RPMI7951 (cell line): ENCODE measurements at regions not wholly inside any gene's neighbourhood (a gene's known extent, or its start where the extent isn't known, plus 50 kb on each side); places are given as distances from the start of the nearest gene placed in this dataset.

Experiments
- DNase-seq: peaks from one replicate; pipeline ENCODE4 v3.0.0-alpha.2; 2012; ENCODE audit warnings: low read depth

DNA sequence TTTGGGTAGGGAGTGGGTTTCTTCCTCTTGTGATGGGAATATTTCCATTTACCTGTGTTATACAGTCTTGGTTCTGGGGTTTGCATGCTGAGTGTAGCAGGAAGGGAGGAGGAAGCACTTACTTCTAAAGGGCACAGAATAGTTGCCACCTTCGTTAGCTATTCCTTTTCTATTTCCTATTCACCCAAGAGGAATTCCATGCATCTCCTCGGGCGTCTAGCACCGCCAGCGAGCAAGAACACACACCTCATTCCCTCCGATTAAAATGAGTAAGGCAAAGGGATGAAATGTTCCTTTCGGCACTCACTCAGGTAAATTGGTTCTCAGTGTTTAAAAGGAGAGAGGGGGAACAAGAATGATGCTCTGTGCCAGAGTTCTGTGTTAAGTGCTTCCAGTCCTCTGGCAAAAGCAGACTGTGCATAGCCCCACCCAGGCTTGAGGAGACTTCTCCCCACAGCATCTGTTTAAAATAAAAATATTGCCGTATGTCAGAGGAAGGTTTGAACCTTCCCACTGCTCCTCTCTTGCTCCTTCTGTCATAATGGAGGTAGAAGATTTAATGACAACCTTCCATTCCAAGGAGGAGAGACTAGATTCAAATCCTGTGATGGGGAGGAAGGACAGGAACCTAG, 351.4 kb downstream of the PTTG2 start:
- no peak for DNase-seq

DNA sequence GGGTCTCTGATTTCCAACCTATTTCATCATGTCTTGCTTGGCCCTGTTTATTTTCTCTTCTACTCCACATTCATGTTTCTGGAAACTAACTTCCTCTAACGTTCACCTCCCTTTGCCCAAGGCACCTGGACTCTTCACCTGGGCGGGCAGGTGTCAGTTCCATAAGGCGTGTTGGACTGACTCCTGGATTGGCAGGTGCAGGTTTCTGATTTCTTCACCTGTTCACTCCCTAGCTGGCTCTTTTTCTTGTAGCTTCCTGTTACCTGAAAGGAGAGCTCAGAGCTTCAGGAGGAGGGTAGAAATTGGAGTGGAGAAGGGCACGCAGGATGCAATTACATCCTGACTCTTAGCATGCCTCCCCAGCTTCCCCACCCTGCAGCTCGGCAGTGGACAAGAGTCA, 350.8 kb upstream of the KLF3 start:
- no peak for DNase-seq

DNA sequence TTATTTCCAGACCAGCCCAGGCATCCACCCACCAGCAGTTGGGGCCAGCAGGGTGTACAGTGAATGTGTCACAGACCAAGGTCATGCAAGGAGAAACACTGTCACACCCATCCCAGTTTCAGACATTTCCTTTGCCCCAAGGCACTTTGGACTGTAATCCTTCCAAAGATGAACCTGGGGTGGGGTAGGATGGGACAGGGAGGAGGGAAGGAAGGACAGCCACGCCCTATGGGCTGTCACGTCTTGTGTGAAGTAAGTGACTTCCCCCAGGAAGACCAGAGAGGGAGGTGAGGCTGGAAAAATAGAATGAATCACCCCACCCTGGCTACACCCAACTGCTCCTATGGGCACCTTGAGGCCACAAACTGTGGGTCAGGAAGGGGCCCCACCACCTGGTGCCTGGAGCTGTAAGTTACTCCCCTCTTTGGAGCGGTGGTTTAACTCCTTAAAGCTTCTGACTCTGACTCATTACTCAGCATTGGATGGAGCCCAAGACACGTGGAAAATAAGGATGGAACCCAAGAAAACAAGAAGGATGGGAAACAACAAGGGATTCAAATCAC, 349.9 kb upstream of the KLF3 start:
- peak; percentile 96 for DNase-seq

DNA sequence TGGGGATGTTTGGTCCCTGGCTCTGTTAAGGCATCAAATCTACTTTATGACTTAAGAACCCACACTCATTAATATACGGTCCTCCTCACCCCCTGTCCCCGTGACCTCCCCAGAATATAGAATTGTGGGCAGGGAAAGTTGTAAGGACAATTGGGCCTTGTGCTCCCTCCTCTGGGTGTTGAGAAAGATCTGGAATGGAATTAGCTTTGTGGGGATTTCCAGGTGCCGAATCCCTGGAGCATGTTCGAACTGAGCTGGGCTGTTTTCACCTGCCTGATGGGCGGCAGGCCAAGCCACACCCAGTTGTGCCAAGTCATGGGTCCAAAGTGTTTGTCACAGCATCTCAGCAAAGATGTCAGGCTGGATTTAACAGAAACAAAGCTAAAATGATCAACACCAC, 349.3 kb upstream of the KLF3 start:
- peak; percentile 79 for DNase-seq

DNA sequence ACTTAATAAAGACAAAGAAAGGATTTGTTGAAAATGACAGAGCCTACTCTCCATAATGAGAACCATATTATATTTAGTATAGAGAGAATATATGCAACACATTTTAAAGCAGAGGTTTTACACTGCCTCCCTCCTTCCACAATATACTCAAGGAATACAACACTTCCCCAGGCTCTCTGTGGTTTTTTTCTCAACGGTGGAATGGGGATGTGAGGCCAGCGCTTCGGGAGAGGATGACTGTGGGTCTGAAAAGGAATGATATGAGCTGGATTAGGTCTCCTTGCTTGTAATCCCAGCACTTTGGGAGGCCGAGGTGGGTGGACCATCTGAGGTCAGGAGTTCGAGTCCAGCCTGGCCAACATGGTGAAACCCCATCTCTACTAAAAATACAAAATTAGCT, 348.7 kb upstream of the KLF3 start:
- DNase-seq = peak; percentile 80

DNA sequence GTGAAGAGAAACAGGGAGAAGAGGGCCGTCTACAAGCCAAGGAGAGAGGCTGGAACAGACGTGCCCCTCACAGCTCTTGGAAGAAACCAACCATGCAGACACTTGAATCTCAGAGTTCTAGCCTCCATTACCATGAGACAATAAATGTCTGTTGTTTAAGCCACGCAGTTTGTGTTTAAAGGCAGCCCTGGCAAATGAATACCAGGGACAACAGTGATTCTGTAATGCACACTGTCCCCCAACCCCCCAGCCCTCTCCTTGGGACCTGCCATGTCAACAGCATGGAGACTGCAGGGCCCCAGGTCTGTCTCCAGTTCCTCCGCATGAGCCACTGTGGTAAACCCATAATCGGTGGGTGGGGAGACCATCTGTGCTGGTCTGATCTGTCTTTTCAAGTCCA, 348.0 kb upstream of the KLF3 start:
- no peak for DNase-seq

DNA sequence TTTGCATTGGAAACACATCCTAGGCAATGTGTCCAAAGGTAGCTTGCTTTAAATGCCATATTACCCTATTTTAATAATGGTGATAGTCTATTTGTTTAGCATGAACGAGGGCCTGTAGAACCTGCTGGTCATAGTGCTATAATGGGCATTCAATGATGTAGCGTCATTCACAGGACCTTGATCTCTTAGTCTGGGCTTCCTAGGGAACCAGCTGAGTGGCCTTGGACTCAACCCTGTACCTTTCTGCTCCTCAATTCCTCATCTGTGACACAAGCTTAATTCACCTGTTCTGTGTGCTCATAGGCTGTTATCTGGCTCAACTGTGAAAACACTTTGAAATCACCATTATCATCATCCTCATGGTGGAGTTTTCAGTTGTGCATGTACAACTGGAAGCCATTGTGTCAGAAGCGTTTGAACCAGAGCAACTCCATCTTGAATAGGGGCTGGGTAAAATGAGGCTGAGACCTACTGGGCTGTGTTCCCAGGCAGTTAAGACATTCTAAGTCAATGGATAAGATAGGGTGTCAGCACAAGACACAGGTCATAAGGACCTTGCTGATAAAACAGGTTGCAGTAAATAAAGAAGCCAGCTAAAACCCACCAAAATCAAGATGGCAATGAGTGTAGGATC, 346.8 kb upstream of the KLF3 start:
- no peak for DNase-seq

DNA sequence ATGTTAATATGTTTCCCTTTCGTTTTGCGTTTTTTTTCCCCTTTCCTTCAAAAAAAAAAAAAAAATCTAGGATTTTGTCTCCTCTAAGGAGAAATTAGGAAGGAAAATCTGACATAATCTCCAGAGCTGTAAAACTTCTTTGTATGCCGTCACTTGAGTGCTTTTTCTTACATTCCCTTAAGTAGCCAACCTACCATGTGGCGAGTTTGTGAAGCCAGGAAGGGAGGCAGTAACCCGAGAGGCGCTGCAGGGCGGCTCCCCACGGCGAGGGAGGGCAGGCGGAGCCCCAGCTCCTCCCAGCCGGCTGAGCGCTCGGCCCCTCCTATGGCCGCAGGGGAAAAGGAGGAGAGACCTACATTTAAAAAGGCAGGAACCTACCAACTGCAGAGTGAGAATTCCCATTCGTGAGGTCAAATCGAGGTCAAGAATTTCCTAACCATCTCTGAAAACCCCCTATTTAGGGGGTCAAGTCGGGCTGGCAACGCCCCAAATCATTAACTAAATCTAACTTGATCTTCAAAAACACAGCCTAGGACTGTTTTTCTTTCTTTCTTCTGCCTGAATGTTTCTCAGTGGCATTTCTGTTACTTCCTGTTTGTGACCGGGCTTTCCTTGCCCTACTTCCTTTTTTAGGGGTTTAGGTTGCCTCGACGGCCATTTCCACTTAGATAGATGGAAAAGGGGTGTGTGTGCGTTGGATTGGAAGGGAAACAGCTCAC, 345.1 kb upstream of the KLF3 start:
- peak; percentile 97 for DNase-seq

DNA sequence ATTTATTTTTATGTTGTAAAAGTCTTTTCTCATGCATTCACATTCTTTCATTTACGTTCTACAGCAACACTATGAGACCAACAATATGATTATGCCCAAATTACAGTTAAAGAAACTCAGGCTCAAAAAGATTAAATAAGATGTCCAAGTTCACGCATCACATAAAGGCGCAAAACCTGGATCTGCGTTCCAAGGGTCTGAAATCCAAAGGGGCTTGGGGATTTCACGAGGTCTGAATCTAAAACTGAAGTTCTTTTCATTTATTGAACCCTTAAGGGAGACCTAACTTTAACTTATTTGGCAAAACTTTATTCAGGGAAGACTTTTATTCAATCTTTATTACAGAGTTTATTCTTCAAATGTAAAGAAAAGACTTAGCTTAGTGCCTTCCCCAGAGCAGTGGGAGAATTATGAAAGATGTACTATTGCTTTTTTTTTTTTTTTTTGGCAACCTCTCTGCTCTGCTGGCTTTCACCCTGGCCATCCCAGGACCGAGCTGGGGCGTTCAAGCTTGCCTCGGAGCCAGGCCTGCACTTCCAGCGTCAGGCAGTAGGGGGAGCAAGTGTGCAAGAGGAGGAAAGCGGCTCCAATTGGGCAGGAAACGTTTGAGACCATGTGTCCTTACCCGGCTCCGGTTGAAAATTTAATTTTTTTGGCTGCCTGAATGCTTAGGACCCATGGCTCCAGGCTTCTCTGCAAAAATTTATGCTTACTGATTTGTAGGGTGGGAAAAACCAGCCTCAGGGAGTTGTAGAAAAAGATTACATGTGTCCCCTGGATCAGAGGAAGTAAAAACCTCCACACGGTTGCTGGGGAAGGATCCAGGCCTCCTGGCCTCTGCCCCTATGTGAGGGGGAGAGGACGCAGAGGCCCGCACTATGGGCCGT, 344.3 kb upstream of the KLF3 start:
- peak; percentile 84 for DNase-seq

DNA sequence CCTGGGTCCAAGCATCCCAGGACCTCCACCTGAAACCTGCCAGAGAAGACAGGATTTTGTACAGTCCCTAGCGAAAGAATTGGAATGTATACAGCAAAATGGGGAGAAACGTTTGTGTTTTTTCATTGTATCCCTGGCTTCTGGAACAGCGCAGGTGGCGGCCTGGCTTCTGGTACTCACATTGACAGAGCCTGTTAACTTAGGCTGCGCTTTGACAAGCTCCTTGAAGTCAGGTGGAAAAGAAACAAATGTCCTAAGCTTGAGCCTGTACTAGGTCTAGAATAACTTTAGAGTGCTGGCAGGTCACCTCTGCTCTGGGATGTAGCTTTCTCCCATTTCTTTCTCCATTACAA, 343.7 kb upstream of the KLF3 start:
- no peak for DNase-seq

DNA sequence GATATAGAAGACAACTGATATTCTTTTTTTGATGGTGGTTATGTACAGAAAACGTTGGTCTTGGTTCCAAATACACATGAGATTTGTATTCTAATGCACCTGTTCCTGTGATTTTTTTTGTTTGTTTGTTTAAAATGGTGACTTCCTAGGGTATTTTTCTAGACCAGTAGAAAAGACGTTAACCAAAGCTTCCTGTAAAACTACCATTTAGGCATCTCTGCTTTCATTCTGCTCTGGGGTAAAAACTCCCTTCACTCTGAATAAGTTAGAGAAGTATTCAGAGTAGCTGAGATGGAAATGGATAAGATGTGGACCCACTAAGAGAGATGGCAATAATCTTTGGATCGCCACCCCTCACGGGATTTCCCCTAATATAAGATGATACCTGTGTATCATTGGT, 343.2 kb upstream of the KLF3 start:
- DNase-seq = no peak

DNA sequence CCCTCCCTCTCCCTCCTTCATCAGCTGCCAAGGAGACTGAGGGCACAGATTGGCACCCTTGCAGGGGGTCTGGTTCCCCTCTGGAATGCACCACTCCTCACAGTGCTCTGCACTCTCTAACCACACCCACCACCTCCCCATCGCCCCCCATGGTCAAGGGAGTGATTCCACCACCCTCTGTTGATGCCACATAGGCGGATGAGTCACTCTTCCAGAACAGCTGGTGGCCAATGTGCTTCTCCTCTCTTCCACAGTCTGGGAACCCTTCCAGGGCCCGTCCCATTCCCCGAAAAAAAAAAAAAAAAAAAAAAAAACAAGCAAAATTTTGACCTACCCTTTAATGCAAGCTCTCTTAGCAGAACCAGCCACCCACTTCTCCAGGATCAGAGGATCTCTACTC, 341.3 kb upstream of the KLF3 start:
- peak; percentile 89 for DNase-seq

DNA sequence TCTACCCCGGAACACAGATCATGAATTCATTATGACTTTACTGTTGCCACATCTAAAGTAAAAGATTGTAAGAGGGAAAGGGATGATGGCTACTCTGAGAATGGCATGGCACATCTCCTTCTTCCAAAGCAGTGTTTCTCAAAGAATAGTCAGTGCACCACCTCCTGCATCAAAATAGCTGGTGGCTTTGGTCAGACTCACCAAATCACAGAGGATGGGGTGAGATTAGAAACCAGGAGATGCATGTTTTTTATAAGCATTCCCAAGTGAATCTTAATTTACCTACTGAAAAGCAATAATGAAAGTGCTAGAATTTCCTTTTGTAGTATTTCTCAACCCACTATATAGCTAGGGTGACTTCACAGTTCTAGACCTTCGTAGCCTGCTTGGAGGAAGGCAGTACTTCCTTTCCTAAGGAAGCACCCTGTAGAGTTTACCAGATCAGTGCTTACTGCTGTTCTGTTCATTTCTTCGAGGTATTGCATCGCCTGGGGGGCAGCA, 340.8 kb upstream of the KLF3 start:
- peak; percentile 59 for DNase-seq

DNA sequence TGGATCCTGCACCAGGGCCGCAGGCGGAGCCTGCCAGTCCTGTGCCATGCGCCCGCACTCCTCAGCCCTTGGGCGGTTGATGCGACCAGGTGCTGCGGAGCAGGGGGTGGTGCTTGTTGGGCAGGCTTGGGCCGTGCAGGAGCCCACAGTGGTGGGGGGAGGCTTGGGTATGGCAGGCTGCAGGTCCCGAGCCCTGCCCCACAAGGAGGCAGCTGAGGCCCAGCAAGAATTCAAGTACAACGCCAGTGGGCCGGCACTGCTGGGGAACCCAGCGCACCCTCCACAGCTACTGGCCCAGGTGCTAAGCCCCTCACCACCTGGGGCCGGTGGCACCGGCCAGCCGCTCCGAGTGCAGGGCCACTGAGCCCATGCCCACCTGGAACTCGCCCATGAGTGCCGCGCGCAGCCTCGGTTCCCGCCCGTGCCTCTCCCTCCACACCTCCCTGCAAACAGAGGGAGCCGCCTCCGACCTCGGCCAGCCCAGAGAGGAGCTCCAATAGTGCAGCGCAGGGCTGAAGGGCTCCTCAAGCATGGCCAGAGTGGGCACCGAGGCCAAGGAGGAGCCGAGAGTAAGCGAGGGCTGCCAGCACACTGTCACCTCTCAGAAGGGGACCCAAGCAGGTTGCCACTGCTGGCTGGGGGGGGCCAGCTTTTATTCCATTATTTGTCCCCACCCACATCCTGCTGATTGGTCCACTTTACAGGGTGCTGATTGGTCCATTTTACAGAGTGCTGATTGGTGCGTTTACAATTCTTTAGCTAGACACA, 339.0 kb upstream of the KLF3 start:
- no peak for DNase-seq

DNA sequence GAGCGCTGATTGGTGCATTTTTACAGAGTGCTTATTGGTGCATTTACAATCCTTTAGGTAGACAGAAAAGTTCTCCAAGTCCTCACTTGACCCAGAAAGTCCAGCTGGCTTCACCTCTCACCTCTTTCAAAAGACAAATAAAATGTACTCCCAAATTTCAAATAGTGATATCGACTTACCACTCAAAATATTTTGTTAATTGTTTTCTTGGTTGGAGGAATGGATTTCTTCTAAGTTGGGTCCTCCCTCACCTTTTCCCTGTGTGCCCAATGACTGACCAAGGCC, 338.4 kb upstream of the KLF3 start:
- no peak for DNase-seq

DNA sequence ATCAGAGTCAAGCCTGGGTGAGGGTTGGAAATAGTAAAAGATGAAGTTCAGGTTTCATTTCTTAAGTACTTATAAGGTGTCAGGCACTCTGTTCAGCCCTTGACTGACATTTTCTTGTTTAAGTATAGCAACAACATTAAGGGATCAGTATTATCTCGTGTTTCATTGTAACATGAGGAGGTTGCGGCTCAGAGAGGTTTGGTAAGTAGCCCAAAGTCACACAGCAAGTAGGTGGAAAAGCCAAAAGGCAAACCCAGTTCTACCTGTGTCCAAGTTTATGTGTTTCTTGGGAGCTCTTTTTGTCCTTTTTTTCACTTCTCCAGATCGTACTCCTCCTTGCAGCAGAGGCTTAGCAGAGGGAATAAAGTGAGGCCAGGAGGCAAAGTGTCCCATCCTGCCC, 337.5 kb upstream of the KLF3 start:
- DNase-seq = no peak

DNA sequence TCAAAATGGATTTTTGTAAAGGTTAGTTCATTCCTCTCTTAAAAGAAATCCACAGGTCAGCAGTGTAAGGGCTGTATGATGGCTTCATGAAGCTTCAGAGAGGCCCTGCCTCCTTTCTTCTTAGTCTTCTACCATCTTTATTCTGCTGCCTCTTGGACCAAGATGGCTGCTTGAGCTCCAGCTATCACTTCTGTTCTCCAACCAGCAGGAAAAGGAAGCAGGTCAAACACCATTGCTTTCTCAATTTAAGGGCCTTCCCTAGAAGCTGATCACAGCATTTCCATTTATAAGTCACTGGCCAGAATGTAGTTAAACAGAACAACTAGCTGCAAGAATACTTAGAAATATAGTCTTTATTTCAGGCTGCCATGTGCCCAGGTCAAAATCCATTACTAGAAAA, 336.8 kb upstream of the KLF3 start:
- DNase-seq = no peak

DNA sequence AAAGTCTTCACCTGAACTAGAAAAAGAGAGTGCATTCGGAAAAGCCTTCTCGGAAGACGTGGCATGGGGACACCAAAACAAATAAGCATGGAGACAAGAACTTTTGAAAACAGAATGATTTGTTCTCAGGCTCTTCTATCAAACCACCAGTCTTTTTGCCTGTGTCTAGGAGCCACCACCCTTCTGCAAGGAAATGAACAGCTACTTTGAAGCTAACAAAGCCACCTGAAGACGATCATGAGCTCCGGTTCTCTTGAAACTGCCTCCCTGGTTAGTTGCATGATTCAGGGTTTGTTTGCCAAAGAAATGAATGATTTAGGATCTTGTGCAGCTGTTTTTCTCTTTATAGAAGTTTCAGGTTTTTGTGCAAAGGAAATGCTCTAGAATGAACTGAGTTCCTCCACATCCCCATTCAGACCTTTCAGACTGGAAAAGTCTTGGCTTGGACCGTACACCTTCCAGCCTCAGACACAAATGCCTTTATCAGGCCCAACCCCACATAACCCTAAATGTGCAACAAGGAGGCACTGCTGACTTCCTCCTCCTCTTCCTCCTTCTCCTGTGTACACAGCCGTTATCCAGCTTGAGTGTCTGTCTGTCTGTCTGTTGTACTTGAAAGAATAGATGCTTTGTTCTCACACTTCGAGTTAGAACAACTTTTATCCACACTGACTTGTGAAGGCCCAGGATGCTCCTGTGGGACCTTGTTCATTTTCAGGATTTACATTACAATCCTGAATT, 334.8 kb upstream of the KLF3 start:
- DNase-seq = no peak

DNA sequence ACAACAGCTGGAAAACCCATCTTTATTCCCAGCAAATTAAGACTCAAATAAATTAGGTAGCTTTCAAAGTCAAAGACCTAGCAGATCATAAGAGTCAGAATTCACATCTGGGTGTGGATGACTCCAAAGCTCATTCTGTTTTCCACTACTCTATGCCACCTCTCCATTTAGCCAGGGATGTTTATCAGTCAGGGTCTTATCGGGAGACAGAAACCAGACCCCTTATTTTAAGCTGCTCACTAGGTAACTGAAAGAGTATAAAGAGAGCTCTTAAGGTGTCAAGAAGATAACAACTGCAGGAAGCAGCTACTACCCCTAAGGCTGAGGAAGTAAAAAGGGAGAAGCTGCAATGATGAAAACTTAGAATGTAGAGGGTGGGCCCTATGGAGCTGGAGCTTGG, 333.7 kb upstream of the KLF3 start:
- no peak for DNase-seq

DNA sequence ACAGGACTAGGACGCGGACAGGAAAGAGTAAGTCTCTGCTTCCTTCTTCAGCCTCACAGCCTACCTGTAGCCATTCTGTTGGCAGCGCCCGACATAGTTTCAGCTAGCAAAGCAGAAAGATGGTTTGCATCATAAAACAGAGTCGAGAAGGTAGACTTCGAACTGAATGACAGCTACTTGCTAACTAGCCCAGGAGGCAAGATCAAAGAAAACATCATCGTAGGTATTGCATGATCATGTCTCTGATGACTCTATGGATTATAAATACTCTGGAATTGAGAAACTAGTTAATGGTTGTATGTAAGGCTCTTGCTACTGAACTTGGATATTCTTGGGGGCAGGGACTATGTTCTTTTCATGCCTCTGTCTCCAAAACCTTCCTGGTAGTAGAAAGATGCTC, 333.1 kb upstream of the KLF3 start:
- DNase-seq = no peak

DNA sequence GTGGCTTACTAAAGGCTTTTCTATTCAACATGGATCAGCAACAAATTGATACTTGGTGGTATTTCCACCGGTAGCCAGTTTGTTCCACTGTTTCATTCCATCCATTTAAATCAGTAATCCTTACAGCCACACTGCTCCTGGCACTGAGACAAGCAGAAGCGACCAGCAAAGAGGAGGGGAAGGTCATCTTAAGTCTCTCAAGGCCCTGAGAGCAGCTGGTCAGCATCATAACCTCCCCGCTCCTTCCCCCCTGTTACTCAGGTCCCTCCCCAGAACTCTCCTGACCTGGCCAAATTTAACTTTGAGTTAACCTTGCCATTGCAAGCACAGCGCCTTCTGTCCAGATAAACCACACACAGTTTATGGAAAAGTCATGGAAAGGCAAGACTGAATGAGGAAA, 331.3 kb upstream of the KLF3 start:
- no peak for DNase-seq
